ENCODE measurements at regions not wholly inside any gene's neighbourhood (a gene's known extent, or its start where the extent isn't known, plus 50 kb on each side); places are given as distances from the start of the nearest gene placed in this dataset.
"Not testable (repeated sequence)": the region's sequence is repeated elsewhere in the genome, so short reads cannot be mapped to it uniquely, and the experiment has no call there.

DNA sequence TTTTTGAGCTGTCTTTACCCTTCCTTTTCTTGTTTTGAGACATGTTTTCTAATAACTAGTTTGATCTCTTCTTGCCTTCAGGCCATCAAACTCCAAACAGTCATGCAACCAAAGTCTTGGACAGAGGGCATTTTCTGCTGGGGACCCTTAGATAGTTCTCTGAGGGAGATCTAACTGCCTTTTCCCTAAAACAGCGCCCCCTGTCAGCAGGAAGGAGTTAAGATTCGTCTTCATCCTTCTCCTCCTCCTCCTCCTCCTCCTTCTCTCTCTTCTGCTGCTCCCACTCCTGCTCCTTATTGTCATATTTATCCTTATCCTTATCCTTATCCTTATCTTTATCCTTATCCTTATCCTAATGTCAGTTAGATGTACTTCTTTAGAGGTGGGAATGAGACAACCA, 417.2 kb downstream of the TRAM1L1 start:
- DNase-seq: no peak

DNA sequence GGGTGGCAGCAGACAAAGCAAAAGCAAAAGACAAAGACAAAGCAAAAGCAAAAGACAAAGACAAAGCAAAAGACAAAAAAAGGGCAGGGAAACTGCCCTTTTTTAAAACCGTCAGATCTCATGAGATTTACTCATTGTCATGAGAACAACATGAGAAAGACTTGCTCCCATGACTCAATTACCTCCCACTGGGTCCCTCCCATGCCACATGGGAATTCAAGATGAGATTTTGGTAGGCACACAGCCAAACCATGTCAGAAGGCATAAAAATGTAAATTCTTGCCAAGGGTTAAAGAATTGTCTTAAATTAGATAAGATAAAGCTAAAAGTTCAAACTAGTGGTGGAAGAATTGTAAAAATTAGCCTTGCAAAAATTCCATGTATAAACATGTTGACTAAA, 419.7 kb downstream of the TRAM1L1 start:
- DNase-seq: no peak

DNA sequence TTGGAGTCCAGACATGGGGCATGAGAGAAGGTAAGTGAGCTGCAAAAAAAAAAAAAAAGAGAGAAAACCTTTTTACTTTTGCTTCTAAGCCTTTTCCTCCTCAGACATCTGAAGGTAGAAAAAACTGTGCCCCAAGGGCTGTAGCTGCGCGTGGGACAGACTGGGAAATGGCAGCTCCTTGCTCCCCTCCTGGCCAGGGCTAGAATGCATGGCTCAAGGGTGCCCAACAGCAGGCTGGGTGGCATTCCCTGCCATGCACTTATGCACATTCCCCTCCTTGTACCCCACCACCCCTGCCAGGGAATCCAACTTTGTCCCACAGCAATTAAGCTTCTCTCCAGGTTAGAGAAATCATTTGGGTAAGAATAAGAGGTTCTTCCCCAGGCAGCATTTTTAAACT, 421.2 kb downstream of the TRAM1L1 start:
- no peak for DNase-seq

DNA sequence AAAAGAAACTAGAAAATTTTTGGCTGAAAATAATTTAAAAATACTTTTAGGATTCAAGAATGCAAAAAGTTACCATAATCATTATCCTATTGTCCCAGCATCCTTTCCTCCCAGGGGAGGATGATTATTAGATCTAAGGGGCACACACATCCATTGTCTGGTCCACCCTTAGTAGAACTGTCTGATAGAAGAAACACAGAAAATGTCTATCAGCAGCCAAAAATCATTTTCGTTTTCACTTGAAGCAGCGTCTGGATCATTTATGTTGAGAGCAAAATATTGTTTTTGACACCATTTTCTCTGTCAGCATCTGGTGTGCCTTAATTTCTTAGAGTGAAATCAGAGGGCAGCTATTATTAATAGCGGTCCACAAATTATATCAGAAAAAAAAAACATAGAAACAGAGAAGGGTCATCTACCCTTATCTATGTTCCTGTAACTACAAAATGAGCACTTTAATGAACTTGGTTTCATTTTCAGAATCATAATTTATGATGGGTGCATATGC, 446.3 kb downstream of the TRAM1L1 start:
- no peak for DNase-seq

DNA sequence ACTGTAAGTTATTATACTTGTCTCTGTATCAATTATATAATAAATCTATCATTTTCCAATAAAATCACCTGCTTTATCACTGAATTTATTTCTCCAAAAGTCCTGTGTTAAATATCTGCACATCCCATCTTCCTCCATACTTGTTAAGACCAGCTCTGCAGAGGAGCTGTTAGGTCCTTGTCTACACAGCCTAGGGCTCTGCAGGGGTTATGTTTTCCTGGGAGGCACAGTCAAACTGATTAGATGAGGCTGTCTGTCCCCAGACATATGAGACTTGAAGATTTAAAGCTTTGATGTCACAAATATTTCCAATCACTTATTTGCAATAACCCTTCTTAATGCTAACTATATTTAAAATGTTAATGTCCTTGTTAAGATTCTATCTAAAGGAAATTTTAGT, 446.8 kb downstream of the TRAM1L1 start:
- DNase-seq: no peak

DNA sequence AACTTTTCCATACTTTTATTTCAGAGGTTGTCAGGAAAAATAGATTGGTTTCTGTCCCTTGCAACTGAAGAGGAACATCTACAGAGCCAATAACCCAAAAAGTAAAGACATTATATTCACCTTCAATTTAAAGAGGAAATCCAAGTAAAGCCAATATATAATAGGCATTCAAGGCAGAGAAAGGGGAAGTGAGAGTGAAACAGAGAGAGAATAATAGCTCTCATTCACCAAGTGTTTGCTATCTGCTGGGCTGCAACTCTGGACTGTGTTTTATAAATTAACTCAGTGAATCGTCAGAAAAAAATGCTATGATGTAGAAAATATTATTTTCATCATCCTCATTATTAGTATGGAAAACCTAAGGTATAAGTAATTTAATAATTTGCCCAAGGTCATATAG, 448.5 kb downstream of the TRAM1L1 start:
- no peak for DNase-seq

DNA sequence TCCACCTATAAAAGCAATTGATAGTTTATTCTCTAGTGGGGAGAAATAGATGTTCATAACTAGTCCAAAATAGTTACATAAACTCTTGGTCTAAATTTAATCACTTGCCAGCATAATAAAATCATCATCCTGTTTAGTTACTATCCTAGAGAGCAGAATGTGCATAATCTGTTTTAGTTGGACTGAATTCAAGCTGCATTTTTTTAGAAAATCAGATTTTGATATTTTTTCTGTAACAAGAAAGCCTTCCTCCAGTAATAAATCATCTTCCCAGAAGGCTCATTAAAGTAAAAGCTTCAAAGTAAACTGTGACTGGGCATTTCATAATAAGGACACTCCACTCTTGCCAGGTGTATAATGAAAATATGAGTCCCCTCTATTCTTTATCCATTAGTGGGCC, 453.1 kb downstream of the TRAM1L1 start:
- no peak for DNase-seq

DNA sequence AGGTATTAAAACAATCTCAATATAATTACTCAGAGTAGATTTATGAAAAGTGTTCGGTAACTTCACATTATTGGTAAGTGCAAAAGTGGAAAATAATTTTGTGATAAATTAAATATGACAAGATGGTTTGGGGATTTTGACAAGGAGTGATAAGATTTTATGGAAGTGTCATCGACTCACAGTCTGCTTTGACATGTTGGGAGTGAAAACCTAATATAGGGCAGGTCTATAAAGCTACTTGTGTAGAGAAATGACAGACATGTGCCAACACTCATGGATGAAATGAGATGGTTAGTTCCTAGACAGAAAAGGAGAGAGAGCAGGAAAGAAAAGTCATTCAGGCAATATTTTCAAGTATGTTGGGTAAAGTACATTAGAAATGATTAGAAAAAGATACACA, 456.8 kb downstream of the TRAM1L1 start:
- DNase-seq: no peak

DNA sequence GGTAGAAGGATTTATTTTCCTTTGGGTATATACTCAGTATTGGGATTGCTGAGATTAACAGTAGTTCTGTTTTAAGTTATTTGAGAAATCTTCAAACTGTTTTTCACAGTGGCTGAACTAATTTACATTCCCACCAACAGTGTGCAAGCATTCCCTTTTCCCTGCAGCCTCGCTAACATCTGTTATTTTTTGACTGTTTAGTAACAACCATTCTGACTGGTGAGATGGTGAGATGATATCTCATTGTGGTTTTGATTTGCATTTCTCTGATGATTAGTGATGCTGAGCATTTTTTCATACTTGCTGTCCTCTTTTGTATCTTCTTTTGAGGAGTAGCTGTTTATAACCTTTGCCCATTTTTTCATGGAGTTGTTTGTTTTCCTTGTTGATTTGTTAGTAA, 457.8 kb downstream of the TRAM1L1 start:
- DNase-seq: no peak

DNA sequence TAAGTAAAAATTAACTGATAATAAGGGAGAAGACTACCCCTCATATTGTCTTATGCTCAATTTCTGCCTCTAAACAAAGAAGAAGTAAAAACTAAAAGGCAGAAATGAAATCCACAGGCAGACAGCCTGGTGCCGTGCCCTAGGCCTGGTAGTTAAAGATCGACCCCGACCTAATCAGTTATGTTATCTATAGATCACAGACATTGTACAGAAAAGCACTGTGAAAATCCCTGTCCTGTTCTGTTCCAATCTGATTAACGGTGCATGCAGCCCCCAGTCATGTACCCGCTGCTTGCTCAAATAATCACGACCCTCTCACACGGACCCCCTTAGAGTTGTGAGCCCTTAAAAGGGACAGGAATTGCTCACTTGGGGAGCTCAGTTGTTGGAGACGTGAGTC, 465.9 kb downstream of the TRAM1L1 start:
- DNase-seq: not testable (repeated sequence)

DNA sequence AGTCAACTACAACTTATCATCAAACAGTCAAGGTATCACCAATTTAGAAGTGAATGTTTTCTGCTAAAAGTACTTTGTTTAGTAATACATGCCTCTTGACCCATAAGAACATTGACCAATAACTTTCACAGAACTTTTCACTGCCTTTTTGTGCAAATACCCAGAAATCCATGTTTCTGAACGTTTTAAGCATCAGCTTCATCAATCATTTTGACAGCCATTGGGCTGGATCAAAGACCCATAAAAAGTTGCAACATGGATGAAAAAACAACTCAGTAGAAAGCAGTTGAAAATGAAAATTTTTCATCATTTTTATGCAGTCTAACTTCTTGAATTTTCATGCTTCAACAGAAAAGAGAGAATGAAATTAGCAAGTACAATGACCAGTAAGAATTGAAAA, 466.7 kb downstream of the TRAM1L1 start:
- no peak for DNase-seq

DNA sequence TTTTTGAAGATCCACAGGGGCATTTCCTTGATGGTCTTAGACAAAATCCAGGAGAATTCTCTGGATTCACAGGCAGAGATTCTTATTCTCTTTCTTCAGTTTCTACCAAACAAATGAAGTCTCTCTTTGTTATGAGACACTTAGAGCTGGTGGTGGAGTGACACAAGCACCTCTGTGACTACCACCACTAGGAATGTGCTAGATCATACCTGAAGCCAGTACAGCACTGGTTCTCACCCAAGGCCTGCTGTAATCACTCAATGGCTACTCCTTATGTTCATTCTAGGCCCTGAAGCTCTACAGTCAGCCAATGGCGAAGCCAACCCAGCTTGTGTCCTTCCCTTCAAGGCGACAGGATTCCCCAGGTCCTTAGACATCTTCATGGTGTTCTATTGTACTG, 482.3 kb downstream of the TRAM1L1 start:
- DNase-seq: no peak

DNA sequence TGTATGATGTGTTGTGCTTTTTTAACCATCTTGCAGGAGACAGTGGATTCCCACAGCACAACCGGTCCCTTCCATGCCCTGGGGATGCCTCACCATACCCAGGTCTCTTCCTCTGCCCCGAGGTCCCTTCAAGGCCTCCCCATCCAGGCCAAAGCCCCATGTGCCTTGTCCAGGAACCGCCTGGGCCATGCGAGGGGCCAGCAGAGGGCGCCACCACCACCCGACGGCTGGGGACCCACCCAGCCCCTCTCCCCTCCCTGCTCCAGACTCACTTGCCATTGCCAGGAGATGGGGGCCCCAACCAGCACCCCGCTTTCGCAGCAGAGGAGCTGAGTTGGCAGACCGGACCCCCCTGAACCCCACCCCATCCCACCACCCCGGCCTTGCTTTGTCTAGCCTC, 485.5 kb downstream of the TRAM1L1 start:
- DNase-seq: no peak

DNA sequence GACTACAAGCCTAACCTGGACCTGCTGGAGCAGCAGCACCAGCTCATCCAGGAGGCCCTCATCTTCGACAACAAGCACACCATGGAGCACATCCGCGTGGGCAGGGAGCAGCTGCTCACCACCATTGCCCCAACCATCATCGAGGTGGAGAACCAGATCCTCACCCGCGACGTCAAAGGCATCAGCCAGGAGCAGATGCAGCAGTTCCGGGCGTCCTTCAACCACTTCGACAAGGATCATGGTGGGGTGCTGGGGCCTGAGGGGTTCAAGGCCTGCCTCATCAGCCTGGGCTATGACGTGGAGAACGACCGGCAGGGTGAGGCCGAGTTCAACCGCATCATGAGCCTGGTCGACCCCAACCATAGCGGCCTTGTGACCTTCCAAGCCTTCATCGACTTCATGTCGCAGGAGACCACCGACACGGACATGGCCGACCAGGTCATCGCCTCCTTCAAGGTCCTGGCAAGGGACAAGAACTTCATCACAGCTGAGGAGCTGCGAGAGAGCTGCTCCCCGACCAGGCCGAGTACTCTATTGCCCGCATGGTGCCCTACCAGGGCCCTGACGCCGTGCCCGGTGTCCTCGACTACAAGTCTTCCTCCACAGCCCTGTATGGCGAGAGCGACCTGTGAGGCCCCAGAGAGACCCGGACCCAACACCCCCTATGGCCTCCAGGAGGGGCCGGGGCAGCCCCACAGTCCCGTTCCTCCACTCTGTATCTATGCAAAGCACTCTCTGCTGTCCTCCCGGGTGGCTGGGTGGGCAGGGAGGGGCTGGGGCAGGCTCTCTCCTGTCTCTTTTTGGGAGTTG, 486.2 kb downstream of the TRAM1L1 start:
- no peak for DNase-seq

DNA sequence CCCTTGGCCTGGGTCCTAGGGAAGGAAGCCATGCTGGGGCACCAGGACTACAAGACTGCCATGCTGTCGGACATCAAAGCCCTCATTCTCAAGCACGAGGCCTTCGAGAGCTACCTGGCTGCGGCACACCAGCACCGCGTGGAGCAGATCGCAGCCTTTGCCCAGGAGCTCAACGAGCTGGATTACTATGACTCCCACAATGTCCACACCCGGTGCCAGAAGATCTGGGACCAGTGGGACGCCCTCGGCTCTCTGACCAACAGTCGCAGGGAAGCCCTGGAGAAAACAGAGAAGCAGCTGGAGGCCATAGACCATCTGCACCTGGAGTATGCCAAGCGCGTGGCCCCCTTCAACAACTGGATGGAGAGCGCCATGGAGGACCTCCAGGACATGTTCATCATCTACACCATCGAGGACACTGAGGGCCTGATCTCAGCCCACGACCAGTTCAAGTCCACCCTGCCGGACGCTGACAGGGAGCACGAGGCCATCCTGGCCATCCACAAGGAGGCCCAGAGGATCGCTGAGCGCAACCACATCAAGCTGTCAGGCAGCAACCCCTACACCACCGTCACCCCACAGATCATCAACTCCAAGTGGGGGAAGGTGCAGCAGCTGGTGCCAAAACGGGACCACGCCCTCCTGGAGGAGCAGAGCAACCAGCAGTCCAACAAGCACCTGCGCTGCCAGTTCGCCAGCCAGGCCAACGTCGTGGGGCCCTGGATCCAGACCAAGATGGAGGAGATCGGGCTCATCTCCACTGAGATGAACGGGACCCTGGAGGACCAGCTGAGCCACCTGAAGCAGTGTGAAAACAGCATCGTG, 487.0 kb downstream of the TRAM1L1 start:
- DNase-seq: no peak

DNA sequence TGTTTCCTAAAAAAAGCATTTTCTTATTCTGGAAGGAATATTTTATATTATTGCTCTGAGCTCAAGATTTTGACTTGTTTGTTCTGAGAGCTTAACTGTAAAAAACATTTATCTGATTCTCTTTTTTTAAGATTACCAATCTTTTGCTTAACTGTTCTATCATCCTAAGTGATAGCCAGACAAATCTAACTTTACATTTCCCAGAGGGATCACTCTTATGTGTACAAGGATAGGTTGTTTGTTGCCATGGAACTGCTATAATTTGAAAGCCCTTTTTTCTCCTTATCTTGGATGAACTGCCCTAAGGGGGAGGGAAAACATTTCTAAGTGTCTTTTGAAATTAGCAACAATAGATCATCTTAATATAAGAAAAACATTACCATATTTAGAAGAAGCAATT, 494.7 kb downstream of the TRAM1L1 start:
- DNase-seq: no peak

DNA sequence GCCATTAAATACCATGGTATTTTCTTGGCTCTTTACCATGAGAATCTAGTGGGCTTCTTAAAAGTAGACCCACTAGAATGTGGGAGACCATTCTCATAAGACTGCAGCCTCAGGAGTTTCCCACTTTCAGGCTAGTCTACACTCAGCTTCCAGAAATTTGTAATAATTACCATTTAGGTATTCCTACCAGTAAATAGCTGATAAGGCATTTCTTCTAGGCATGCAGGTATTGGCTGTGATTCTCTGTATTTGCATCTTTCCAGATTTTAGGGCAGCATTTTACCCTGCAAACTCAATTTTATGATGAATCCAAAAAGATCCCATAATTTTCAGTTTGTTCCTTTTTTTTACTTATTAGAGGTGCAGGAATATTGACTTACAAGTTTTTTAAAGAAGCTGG, 496.6 kb downstream of the TRAM1L1 start:
- no peak for DNase-seq

DNA sequence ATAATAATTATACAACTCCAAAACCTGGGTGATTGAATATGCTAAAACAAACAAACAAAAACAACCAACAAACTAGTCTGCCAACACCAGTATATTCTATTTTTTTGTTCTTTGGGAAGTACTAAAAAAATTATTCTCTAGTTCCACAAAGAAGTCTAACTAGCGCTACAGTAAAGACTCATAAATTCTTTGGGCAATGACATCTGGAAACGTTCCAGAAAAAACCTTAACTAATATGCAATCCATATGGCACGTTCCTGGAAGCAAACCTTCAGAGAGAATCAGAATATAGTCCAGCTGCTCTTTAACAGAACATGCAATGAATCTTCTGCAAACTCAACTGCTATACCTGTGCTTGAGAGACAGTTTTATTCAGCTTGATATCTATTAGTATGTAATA, 500.1 kb downstream of the TRAM1L1 start:
- no peak for DNase-seq

DNA sequence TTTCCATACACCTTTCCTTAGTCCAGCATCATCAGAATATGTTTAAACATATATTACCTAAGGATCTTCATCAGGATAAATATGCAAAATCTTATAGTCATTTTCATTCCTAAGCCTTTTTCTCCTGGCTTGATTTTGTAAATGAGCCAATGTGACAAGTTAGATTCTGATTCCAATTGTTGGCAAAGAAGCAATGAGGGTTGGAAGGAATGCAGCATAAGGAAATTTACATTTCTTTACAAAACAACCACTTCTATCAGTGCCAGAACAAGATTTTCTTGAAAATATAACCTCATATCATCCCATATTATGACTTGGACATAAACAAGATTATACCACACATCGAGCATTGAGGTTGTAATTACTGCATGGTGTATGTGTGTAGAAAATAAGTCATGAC, 508.1 kb downstream of the TRAM1L1 start:
- DNase-seq: no peak

DNA sequence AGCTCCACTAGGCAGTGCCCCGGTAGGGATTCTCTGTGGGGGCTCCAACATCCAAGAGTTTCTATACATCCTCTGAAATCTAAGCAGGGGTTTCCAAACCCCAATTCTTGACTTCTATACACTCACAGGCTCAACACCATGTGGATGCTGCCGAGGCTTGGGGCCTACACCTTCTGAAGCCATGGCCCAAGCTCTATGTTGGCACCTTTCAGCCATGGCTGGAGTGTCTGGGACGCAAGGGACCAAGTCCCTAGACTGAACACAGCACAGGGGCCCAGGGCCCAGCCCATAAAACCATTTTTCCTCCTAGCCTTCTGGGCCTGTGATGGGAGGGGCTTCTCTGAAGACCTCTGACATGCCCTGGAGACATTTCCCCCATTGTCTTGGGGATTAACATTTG, 511.8 kb downstream of the TRAM1L1 start:
- DNase-seq: no peak

DNA sequence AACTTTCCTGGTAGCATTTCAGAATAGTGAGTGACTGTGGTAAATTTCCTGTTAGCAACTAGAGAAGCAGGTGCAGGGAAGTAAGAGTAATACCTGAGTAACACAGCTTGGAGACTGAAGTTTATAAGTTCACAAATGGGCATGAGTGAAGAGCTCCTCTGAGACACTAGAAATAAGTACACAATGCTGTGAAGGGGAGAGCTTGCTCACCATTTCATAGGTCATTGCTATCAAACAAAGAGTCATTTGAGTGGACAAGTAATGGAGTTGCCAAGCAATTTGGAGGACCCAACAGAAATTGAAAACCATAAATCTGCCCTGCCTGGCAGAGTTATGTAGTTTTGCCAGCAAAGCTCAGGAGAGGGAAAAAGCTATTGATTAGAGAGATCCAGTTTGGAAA, 523.6 kb downstream of the TRAM1L1 start:
- no peak for DNase-seq

DNA sequence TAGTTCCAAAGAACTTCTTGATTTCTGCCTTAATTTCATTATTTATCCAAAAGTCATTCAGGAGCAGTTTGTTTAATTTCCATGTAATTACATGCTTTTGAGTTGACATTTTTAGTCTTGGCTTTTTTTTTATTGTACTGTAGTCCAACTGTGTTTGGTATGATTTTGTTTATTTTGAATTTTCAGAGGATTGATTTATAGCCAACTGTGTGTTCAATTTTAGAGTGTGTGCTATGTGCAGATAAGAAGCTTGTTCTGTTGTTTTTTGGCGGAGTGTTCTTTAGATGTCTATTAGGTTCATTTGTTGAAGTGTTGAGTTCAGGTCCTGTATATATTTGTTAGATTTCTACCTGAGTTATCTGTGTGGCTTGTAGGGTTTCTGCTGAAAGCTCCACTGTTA, 533.6 kb downstream of the TRAM1L1 start:
- no peak for DNase-seq

DNA sequence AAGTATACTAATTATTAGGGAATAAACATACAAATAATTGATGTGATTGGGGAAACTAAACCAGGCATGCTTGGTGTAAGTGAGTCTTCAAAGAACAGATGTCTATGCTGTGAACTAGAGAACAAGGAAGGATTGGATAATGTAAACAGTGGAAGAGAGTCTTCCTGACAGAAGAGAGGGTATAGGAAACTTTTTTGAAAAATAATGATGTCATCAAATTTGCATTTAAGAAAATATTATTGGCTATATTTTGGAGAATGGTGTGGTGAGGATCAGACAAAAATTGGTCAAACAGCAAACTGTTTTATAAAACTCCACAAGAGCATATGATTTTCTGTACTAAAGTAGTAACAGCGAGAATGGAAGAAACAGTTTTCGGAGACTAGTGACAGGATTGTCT, 537.7 kb downstream of the TRAM1L1 start:
- no peak for DNase-seq
